Liver (tissue), 8 donors: ENCODE measurements at regions not wholly inside any gene's neighbourhood (a gene's known extent, or its start where the extent isn't known, plus 50 kb on each side); places are given as distances from the start of the nearest gene placed in this dataset.

Experiments
- DNase-seq: peaks from one replicate; pipeline ENCODE4 v3.0.0-alpha.2; 2017; ENCODE audit warnings: low spot score
- H3K27ac ChIP-seq, 2 donors: one replicate each; pipeline ENCODE4 v1.7.0; 2013; ENCODE audit warnings: inconsistent platforms in 2 of 2, low read length in 2 of 2, control low read depth in 1 of 2, low read depth in 1 of 2, mild to moderate bottlenecking in 1 of 2
- H3K27me3 ChIP-seq, 4 donors: one replicate each; pipeline versions ENCODE4 v1.6.1 to v1.7.0; 2013; ENCODE audit warnings: low read length in 3 of 4, inconsistent platforms in 1 of 4, mild to moderate bottlenecking in 1 of 4, moderate library complexity in 1 of 4; ENCODE audit not compliant: control insufficient read depth in 4 of 4, insufficient read depth in 4 of 4
- H3K36me3 ChIP-seq, 4 donors: one replicate each; pipeline versions ENCODE4 v1.6.1 to v1.7.0; 2013; ENCODE audit warnings: low read length in 3 of 4, mild to moderate bottlenecking in 3 of 4, low read depth in 1 of 4, moderate library complexity in 1 of 4; ENCODE audit not compliant: control insufficient read depth in 4 of 4, insufficient read depth in 3 of 4
- H3K4me1 ChIP-seq, 4 donors: one replicate each; pipeline versions ENCODE4 v1.6.1 to v1.7.0; 2013; ENCODE audit warnings: low read length in 3 of 4, mild to moderate bottlenecking in 3 of 4, moderate library complexity in 1 of 4; ENCODE audit not compliant: control insufficient read depth in 4 of 4, insufficient read depth in 4 of 4
- H3K4me3 ChIP-seq, 3 donors: one replicate each; pipeline versions ENCODE4 v1.6.1 to v1.7.0; 2013; ENCODE audit warnings: low read length in 3 of 3, control low read depth in 1 of 3, low read depth in 1 of 3, mild to moderate bottlenecking in 1 of 3
- H3K9ac ChIP-seq, 2 donors: one replicate each; pipeline ENCODE4 v1.7.0; 2013; ENCODE audit warnings: low read length in 2 of 2, mild to moderate bottlenecking in 2 of 2, moderate library complexity in 2 of 2, control low read depth in 1 of 2, low read depth in 1 of 2
- H3K9me3 ChIP-seq, 4 donors: one replicate each; pipeline versions ENCODE4 v1.6.1 to v1.7.0; 2013; ENCODE audit warnings: low read length in 3 of 4; ENCODE audit not compliant: control insufficient read depth in 4 of 4
- CTCF ChIP-seq: fragments of 150-350 bp; IDR thresholded peaks from 2 replicates; pipeline ENCODE4 v1.5.1; 2017; ENCODE audit warnings: improper control_type of control experiment, low read depth, low read length; ENCODE audit not compliant: missing input control
- EGR1 ChIP-seq, 2 donors: IDR thresholded peaks; 2 replicates each; pipeline ENCODE4 v1.6.1; 2016 to 2018; ENCODE audit warnings: antibody characterized with exemption in 2 of 2, low read depth in 2 of 2
- FOXA1 ChIP-seq: IDR thresholded peaks from 2 replicates; pipeline ENCODE4 v1.6.1; 2016; ENCODE audit warnings: antibody characterized with exemption
- FOXA2 ChIP-seq: IDR thresholded peaks from 2 replicates; pipeline ENCODE4 v1.6.1; 2016; ENCODE audit warnings: antibody characterized with exemption
- GABPA ChIP-seq, 2 donors: IDR thresholded peaks in 1 of 2; conservative IDR thresholded peaks in 1 of 2; 2 replicates each; pipeline ENCODE4 v1.6.1; 2016; ENCODE audit warnings: antibody characterized with exemption in 2 of 2, mild to moderate bottlenecking in 1 of 2, moderate library complexity in 1 of 2
- HNF4A ChIP-seq, 2 donors: conservative IDR thresholded peaks; 2 replicates each; pipeline ENCODE4 v1.6.1; 2016; ENCODE audit warnings: antibody characterized with exemption in 2 of 2, mild to moderate bottlenecking in 2 of 2
- HNF4G ChIP-seq: IDR thresholded peaks from 2 replicates; pipeline ENCODE4 v1.6.1; 2016; ENCODE audit warnings: antibody characterized with exemption
- JUND ChIP-seq, 2 donors: IDR thresholded peaks; 2 replicates each; pipeline ENCODE4 v1.6.1; 2016; ENCODE audit warnings: antibody characterized with exemption in 2 of 2
- MAX ChIP-seq: IDR thresholded peaks from 2 replicates; pipeline ENCODE4 v1.6.1; 2016; ENCODE audit warnings: antibody characterized with exemption
- NR2F2 ChIP-seq: IDR thresholded peaks from 2 replicates; pipeline ENCODE4 v1.6.1; 2016; ENCODE audit warnings: antibody characterized with exemption
- RAD21 ChIP-seq, 2 donors: IDR thresholded peaks; 2 replicates each; pipeline ENCODE4 v1.6.1; 2016; ENCODE audit warnings: antibody characterized with exemption in 2 of 2, mild to moderate bottlenecking in 2 of 2
- RXRA ChIP-seq, 2 donors: IDR thresholded peaks; 2 replicates each; pipeline ENCODE4 v1.6.1; 2017 to 2018; ENCODE audit warnings: antibody characterized with exemption in 2 of 2, mild to moderate bottlenecking in 1 of 2
- SP1 ChIP-seq: IDR thresholded peaks from 2 replicates; pipeline ENCODE4 v1.6.1; 2018; ENCODE audit warnings: antibody characterized with exemption, mild to moderate bottlenecking
- TAF1 ChIP-seq: conservative IDR thresholded peaks from 2 replicates; pipeline ENCODE4 v1.6.1; 2016; ENCODE audit warnings: antibody characterized with exemption, mild to moderate bottlenecking
- YY1 ChIP-seq: IDR thresholded peaks from 2 replicates; pipeline ENCODE4 v1.6.1; 2016; ENCODE audit warnings: antibody characterized with exemption, mild to moderate bottlenecking
- WGBS: extraction: QIAGEN DNeasy Blood & Tissue Kit; methylation state at CpG from one replicate; pipeline ENCODE4 v1.1.7; 2013; 5-methylcytosine and 5-hydroxymethylcytosine counted together
- TF ChIP-seq, protein P1 (sequence below): IDR thresholded peaks from 2 replicates; pipeline ENCODE4 v1.6.1; 2016; ENCODE audit warnings: antibody characterized with exemption, mild to moderate bottlenecking
- TF ChIP-seq, protein P2 (sequence below): IDR thresholded peaks from 2 replicates; pipeline ENCODE4 v1.6.1; 2016; ENCODE audit warnings: antibody characterized with exemption
- TF ChIP-seq, protein P3 (sequence below): IDR thresholded peaks from 2 replicates; pipeline ENCODE4 v1.6.1; 2016; ENCODE audit warnings: antibody characterized with exemption
- donor health status: healthy.
- donor health status: healthy.
- donor health status: healthy.
- donor health status: healthy.
- donor health status: healthy.

- H3K4me1 ChIP-seq: no peaks in the 10 kb centered on the region
- DNase-seq: no peak
- no peak overlapping the region for H3K27ac ChIP-seq
- H3K9ac ChIP-seq: no peak overlapping the region
- TF ChIP-seq GABPA (IDR thresholded peaks at IDR 0.05 in 1 of 2, conservative IDR thresholded peaks at IDR 0.05 in 1 of 2) (no peak), SP1 (no peak), HNF4A (conservative IDR thresholded peaks at IDR 0.05) (no peak), JUND (IDR thresholded peaks at IDR 0.05) (no peak), RAD21 (IDR thresholded peaks at IDR 0.05) (no peak), FOXA1 (no peak), MAX (no peak), EGR1 (IDR thresholded peaks at IDR 0.05; ENCODE audit: low read depth in 2 of 2) (no peak), CTCF (no peak), NR2F2 (no peak), RXRA (IDR thresholded peaks at IDR 0.05) (no peak), TAF1 (no peak), YY1 (no peak), FOXA2 (no peak)
- TF ChIP-seq, protein P1, sequence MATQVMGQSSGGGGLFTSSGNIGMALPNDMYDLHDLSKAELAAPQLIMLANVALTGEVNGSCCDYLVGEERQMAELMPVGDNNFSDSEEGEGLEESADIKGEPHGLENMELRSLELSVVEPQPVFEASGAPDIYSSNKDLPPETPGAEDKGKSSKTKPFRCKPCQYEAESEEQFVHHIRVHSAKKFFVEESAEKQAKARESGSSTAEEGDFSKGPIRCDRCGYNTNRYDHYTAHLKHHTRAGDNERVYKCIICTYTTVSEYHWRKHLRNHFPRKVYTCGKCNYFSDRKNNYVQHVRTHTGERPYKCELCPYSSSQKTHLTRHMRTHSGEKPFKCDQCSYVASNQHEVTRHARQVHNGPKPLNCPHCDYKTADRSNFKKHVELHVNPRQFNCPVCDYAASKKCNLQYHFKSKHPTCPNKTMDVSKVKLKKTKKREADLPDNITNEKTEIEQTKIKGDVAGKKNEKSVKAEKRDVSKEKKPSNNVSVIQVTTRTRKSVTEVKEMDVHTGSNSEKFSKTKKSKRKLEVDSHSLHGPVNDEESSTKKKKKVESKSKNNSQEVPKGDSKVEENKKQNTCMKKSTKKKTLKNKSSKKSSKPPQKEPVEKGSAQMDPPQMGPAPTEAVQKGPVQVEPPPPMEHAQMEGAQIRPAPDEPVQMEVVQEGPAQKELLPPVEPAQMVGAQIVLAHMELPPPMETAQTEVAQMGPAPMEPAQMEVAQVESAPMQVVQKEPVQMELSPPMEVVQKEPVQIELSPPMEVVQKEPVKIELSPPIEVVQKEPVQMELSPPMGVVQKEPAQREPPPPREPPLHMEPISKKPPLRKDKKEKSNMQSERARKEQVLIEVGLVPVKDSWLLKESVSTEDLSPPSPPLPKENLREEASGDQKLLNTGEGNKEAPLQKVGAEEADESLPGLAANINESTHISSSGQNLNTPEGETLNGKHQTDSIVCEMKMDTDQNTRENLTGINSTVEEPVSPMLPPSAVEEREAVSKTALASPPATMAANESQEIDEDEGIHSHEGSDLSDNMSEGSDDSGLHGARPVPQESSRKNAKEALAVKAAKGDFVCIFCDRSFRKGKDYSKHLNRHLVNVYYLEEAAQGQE: no peak
- TF ChIP-seq, protein P2, sequence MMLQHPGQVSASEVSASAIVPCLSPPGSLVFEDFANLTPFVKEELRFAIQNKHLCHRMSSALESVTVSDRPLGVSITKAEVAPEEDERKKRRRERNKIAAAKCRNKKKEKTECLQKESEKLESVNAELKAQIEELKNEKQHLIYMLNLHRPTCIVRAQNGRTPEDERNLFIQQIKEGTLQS: no peak
- no peaks in the 10 kb centered on the region for H3K36me3 ChIP-seq
- no peaks in the 10 kb centered on the region for H3K9me3 ChIP-seq
- H3K27me3 ChIP-seq: no peaks in the 10 kb centered on the region
- H3K4me3 ChIP-seq: no peak overlapping the region
Observed at GRCh38 chr4:175068266-175068665, 150.1 kb downstream of the ADAM29 start.

GRCh38 chr4:175070444-175070843, 152.3 kb downstream of the ADAM29 start:
- no peaks in the 10 kb centered on the region for H3K36me3 ChIP-seq
- TF ChIP-seq HNF4G (no peak), NR2F2 (no peak), SP1 (no peak), YY1 (no peak), RXRA (IDR thresholded peaks at IDR 0.05) (no peak), CTCF (no peak), RAD21 (IDR thresholded peaks at IDR 0.05) (no peak), FOXA1 (no peak), MAX (no peak), FOXA2 (no peak), EGR1 (IDR thresholded peaks at IDR 0.05; ENCODE audit: low read depth in 2 of 2) (no peak), HNF4A (conservative IDR thresholded peaks at IDR 0.05) (no peak)
- TF ChIP-seq, protein P3, sequence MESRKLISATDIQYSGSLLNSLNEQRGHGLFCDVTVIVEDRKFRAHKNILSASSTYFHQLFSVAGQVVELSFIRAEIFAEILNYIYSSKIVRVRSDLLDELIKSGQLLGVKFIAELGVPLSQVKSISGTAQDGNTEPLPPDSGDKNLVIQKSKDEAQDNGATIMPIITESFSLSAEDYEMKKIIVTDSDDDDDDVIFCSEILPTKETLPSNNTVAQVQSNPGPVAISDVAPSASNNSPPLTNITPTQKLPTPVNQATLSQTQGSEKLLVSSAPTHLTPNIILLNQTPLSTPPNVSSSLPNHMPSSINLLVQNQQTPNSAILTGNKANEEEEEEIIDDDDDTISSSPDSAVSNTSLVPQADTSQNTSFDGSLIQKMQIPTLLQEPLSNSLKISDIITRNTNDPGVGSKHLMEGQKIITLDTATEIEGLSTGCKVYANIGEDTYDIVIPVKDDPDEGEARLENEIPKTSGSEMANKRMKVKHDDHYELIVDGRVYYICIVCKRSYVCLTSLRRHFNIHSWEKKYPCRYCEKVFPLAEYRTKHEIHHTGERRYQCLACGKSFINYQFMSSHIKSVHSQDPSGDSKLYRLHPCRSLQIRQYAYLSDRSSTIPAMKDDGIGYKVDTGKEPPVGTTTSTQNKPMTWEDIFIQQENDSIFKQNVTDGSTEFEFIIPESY: no peak
- TF ChIP-seq, protein P1: no peak
- H3K4me3 ChIP-seq: no peak overlapping the region
- H3K4me1 ChIP-seq: no peaks in the 10 kb centered on the region
- H3K9me3 ChIP-seq: no peaks in the 10 kb centered on the region
- H3K9ac ChIP-seq: no peak overlapping the region
- WGBS: 92% methylated on average over 3 of the region's 3 CpGs
- no peak overlapping the region for H3K27ac ChIP-seq
- no peak for DNase-seq
- no peaks in the 10 kb centered on the region for H3K27me3 ChIP-seq
